DND-41 (cell line): ENCODE measurements at regions not wholly inside any gene's neighbourhood (a gene's known extent, or its start where the extent isn't known, plus 50 kb on each side); places are given as distances from the start of the nearest gene placed in this dataset.

ENCODE experiments used
- ATAC-seq: fragments of 200-7000 bp; cut with Tn5 transposase; 3 replicates; pipeline ENCODE4 v1.9.1; 2021; ENCODE audit warnings: low read depth; ENCODE audit not compliant: insufficient read depth
- DNase-seq: peaks from one replicate; pipeline ENCODE4 v3.0.0-alpha.2; 2020
- H2AFZ ChIP-seq: 2 replicates; pipeline ENCODE4 v1.6.0; 2012; ENCODE audit warnings: low read depth, low read length
- H3K27ac ChIP-seq: 2 replicates; pipeline ENCODE4 v1.5.1; 2012; ENCODE audit warnings: low read length, inconsistent platforms
- H3K27me3 ChIP-seq: fragments of 200-600 bp; sonication (generic); 2 replicates; pipeline ENCODE4 v1.6.0; 2012; ENCODE audit warnings: low read length, mild to moderate bottlenecking, inconsistent platforms; ENCODE audit not compliant: insufficient read depth, poor library complexity
- H3K36me3 ChIP-seq: 2 replicates; pipeline ENCODE4 v1.5.1; 2012; ENCODE audit warnings: low read length, inconsistent platforms; ENCODE audit not compliant: insufficient read depth
- H3K4me1 ChIP-seq: 2 replicates; pipeline ENCODE4 v1.5.1; 2012; ENCODE audit warnings: mild to moderate bottlenecking, low read length; ENCODE audit not compliant: insufficient read depth
- H3K4me2 ChIP-seq: 2 replicates; pipeline ENCODE4 v1.6.0; 2012; ENCODE audit warnings: mild to moderate bottlenecking, moderate library complexity, low read length, inconsistent platforms; ENCODE audit not compliant: insufficient read depth
- H3K4me3 ChIP-seq, 2 experiments: fragments of 200-600 bp in 1 of 2; shearing (Covaris generic) in 1 of 2; 2 replicates each; pipeline ENCODE4 v1.5.1; 2012 to 2016; ENCODE audit warnings: inconsistent platforms in 2 of 2, low read length in 2 of 2, mild to moderate bottlenecking in 2 of 2, low read depth in 1 of 2, moderate library complexity in 1 of 2
- H3K79me2 ChIP-seq: 2 replicates; pipeline ENCODE4 v1.6.0; 2012; ENCODE audit warnings: low read length, inconsistent platforms; ENCODE audit not compliant: insufficient read depth
- H3K9ac ChIP-seq: 2 replicates; pipeline ENCODE4 v1.6.0; 2012; ENCODE audit warnings: low read depth, mild to moderate bottlenecking, inconsistent platforms, low read length, moderate library complexity
- H3K9me3 ChIP-seq: 2 replicates; pipeline ENCODE4 v1.5.1; 2012; ENCODE audit warnings: low read length, moderate library complexity, mild to moderate bottlenecking, inconsistent platforms; ENCODE audit not compliant: insufficient read depth, severe bottlenecking
- H4K20me1 ChIP-seq: 2 replicates; pipeline ENCODE4 v1.6.0; 2012; ENCODE audit warnings: low read length; ENCODE audit not compliant: insufficient read depth
- CTCF ChIP-seq: IDR thresholded peaks from 2 replicates; pipeline ENCODE4 v1.5.1; 2012; ENCODE audit warnings: borderline replicate concordance, low read length, moderate library complexity, mild to moderate bottlenecking; ENCODE audit not compliant: poor library complexity, severe bottlenecking; ENCODE audit errors: extremely low read depth
- EZH2 ChIP-seq: IDR thresholded peaks from 3 replicates; pipeline ENCODE4 v1.6.1; 2012; ENCODE audit warnings: borderline replicate concordance, low read depth, mild to moderate bottlenecking, moderate library complexity, low read length, inconsistent platforms; ENCODE audit not compliant: severe bottlenecking

- ATAC-seq: no peak
- DNase-seq: no peak
- H3K4me2 ChIP-seq: no peak overlapping the region
Measured at GRCh38 chr7:46315891-46316290, 394.8 kb upstream of the IGFBP3 start.

GRCh38 chr7:46301677-46302076, 380.6 kb upstream of the IGFBP3 start:
- no peaks in the 10 kb centered on the region for H3K9me3 ChIP-seq
- TF ChIP-seq EZH2 (no peak), CTCF (no peak)
- no peak overlapping the region for H3K4me3 ChIP-seq
- no peak for DNase-seq
- no peaks in the 10 kb centered on the region for H3K27me3 ChIP-seq
- H3K27ac ChIP-seq: no peak overlapping the region
- H3K4me1 ChIP-seq: no peaks in the 10 kb centered on the region
- H3K4me2 ChIP-seq: no peak overlapping the region
- no peaks in the 10 kb centered on the region for H3K36me3 ChIP-seq
- no peaks in the 10 kb centered on the region for H4K20me1 ChIP-seq
- H3K9ac ChIP-seq: no peak overlapping the region
- no peaks in the 10 kb centered on the region for H3K79me2 ChIP-seq
- no peak overlapping the region for H2AFZ ChIP-seq
- no peak for ATAC-seq

More at GRCh38 chr7:46315891-46316290, 394.8 kb upstream of the IGFBP3 start:
- Histone ChIP-seq H3K27ac (no peak overlapping the region), H3K9ac (no peak overlapping the region), H3K4me1 (no peaks in the 10 kb centered on the region), H3K27me3 (no peaks in the 10 kb centered on the region), H3K4me3 (no peak overlapping the region), H3K79me2 (no peaks in the 10 kb centered on the region), H4K20me1 (no peaks in the 10 kb centered on the region), H3K9me3 (no peaks in the 10 kb centered on the region), H2AFZ (no peak overlapping the region), H3K36me3 (no peaks in the 10 kb centered on the region)
- no peak for TF ChIP-seq CTCF
- no peak for TF ChIP-seq EZH2

- Histone ChIP-seq H3K27me3 (no peaks in the 10 kb centered on the region), H3K79me2 (no peaks in the 10 kb centered on the region), H3K4me2 (no peak overlapping the region), H3K9ac (no peak overlapping the region), H3K27ac (no peak overlapping the region), H3K4me1 (no peaks in the 10 kb centered on the region), H4K20me1 (no peaks in the 10 kb centered on the region), H3K4me3 (no peak overlapping the region), H2AFZ (no peak overlapping the region), H3K9me3 (no peaks in the 10 kb centered on the region), H3K36me3 (no peaks in the 10 kb centered on the region)
- no peak for DNase-seq
- no peak for TF ChIP-seq CTCF
- no peak for TF ChIP-seq EZH2
- no peak for ATAC-seq
Measured at GRCh38 chr7:46297515-46297914, 376.4 kb upstream of the IGFBP3 start.

GRCh38 chr7:46296526-46296925, 375.5 kb upstream of the IGFBP3 start:
- Histone ChIP-seq H2AFZ (no peak overlapping the region), H3K4me2 (no peak overlapping the region), H3K36me3 (no peaks in the 10 kb centered on the region), H3K9me3 (no peaks in the 10 kb centered on the region), H3K9ac (no peak overlapping the region), H3K4me3 (no peak overlapping the region), H3K4me1 (no peaks in the 10 kb centered on the region), H3K79me2 (no peaks in the 10 kb centered on the region), H4K20me1 (no peaks in the 10 kb centered on the region), H3K27me3 (no peaks in the 10 kb centered on the region), H3K27ac (no peak overlapping the region)
- DNase-seq: no peak
- TF ChIP-seq CTCF (no peak), EZH2 (no peak)
- ATAC-seq: no peak
